H9 (cell line): ENCODE measurements at regions not wholly inside any gene's neighbourhood (a gene's known extent, or its start where the extent isn't known, plus 50 kb on each side); places are given as distances from the start of the nearest gene placed in this dataset.
A peak's percentile ranks its signal among the peaks of the same experiment; 100 is the strongest.

Experiments
- DNase-seq: peaks from one replicate; pipeline ENCODE4 v3.0.0-alpha.2; 2017
- H2AFZ ChIP-seq: one replicate; pipeline ENCODE4 v1.6.1; 2013; ENCODE audit warnings: mild to moderate bottlenecking, low read length, control low read depth, moderate library complexity
- H2AK5ac ChIP-seq: 2 replicates; pipeline ENCODE4 v1.6.1; 2013; ENCODE audit warnings: low read length, control low read depth, mixed read lengths; ENCODE audit not compliant: insufficient read length
- H2BK120ac ChIP-seq: one replicate; pipeline ENCODE4 v1.6.1; 2013; ENCODE audit warnings: low read depth, mild to moderate bottlenecking, low read length, control low read depth, inconsistent platforms; ENCODE audit not compliant: poor library complexity, severe bottlenecking
- H2BK12ac ChIP-seq: 2 replicates; pipeline ENCODE4 v1.6.1; 2013; ENCODE audit warnings: low read length, control low read depth, mixed read lengths, low read depth; ENCODE audit not compliant: insufficient read length
- H2BK15ac ChIP-seq: 2 replicates; pipeline ENCODE4 v1.6.1; 2013; ENCODE audit warnings: low read depth, low read length, control low read depth
- H2BK20ac ChIP-seq: one replicate; pipeline ENCODE4 v1.6.1; 2013; ENCODE audit warnings: low read depth, mild to moderate bottlenecking, low read length, control low read depth, inconsistent platforms; ENCODE audit not compliant: poor library complexity, severe bottlenecking
- H2BK5ac ChIP-seq: 2 replicates; pipeline ENCODE4 v1.6.1; 2013; ENCODE audit warnings: low read length, control low read depth, mixed read lengths; ENCODE audit not compliant: insufficient read length
- H3K14ac ChIP-seq: 2 replicates; pipeline ENCODE4 v1.6.1; 2013; ENCODE audit warnings: low read length, control low read depth; ENCODE audit not compliant: insufficient read depth
- H3K18ac ChIP-seq: 2 replicates; pipeline ENCODE4 v1.6.1; 2013; ENCODE audit warnings: low read depth, mild to moderate bottlenecking, mixed read lengths, low read length, control low read depth; ENCODE audit not compliant: insufficient read length
- H3K23ac ChIP-seq: 2 replicates; pipeline ENCODE4 v1.6.1; 2013; ENCODE audit warnings: low read length, control low read depth, mixed read lengths, low read depth; ENCODE audit not compliant: insufficient read length
- H3K23me2 ChIP-seq: 2 replicates; pipeline ENCODE4 v1.6.1; 2013; ENCODE audit warnings: low read depth, mild to moderate bottlenecking, mixed read lengths, low read length, control low read depth; ENCODE audit not compliant: insufficient read length, poor library complexity, severe bottlenecking
- H3K27ac ChIP-seq: 2 replicates; pipeline ENCODE4 v1.5.1; 2013; ENCODE audit warnings: low read length, control low read depth, mixed read lengths, low read depth; ENCODE audit not compliant: insufficient read length
- H3K27me3 ChIP-seq: 2 replicates; pipeline ENCODE4 v1.6.1; 2013; ENCODE audit warnings: low read length, control low read depth, inconsistent platforms; ENCODE audit not compliant: insufficient read depth
- H3K4ac ChIP-seq: 2 replicates; pipeline ENCODE4 v1.6.1; 2013; ENCODE audit warnings: low read depth, mild to moderate bottlenecking, control low read depth, inconsistent platforms, low read length, moderate library complexity
- H3K4me1 ChIP-seq: 2 replicates; pipeline ENCODE4 v1.6.1; 2013; ENCODE audit warnings: low read length, control low read depth, inconsistent platforms; ENCODE audit not compliant: insufficient read depth
- H3K4me2 ChIP-seq: 2 replicates; pipeline ENCODE4 v1.6.1; 2013; ENCODE audit warnings: low read length, control low read depth, mixed read lengths; ENCODE audit not compliant: insufficient read length, insufficient read depth
- H3K56ac ChIP-seq: 2 replicates; pipeline ENCODE4 v1.6.1; 2013; ENCODE audit warnings: low read depth, mild to moderate bottlenecking, mixed read lengths, low read length, control low read depth; ENCODE audit not compliant: insufficient read length
- H3K79me1 ChIP-seq: 2 replicates; pipeline ENCODE4 v1.6.1; 2013; ENCODE audit warnings: low read depth, mild to moderate bottlenecking, moderate library complexity, low read length, control low read depth, inconsistent platforms; ENCODE audit not compliant: insufficient read depth, poor library complexity, severe bottlenecking
- H3K79me2 ChIP-seq: 2 replicates; pipeline ENCODE4 v1.6.1; 2013; ENCODE audit warnings: low read length, control low read depth, inconsistent platforms; ENCODE audit not compliant: insufficient read depth
- H3K9ac ChIP-seq: 2 replicates; pipeline ENCODE4 v1.6.1; 2013; ENCODE audit warnings: low read length, control low read depth, mixed read lengths; ENCODE audit not compliant: insufficient read length; ENCODE audit errors: extremely low read depth
- H3K9me3 ChIP-seq: one replicate; pipeline ENCODE4 v1.6.1; 2013; ENCODE audit warnings: low read depth, low read length, inconsistent platforms; ENCODE audit not compliant: control insufficient read depth
- H3T11ph ChIP-seq: one replicate; pipeline ENCODE4 v1.6.1; 2013; ENCODE audit warnings: mild to moderate bottlenecking, low read length, control low read depth, inconsistent platforms
- H4K20me1 ChIP-seq: one replicate; pipeline ENCODE4 v1.6.1; 2013; ENCODE audit not compliant: control insufficient read depth, insufficient read length, insufficient read depth
- H4K5ac ChIP-seq: 2 replicates; pipeline ENCODE4 v1.6.1; 2013; ENCODE audit warnings: low read depth, mild to moderate bottlenecking, mixed read lengths, low read length, control low read depth; ENCODE audit not compliant: insufficient read length
- H4K8ac ChIP-seq: replicated peaks from 2 replicates; pipeline ENCODE4 v1.6.1; 2013; ENCODE audit warnings: low read length, control low read depth, mixed read lengths, low read depth; ENCODE audit not compliant: insufficient read length
- H4K91ac ChIP-seq: 2 replicates; pipeline ENCODE4 v1.6.1; 2013; ENCODE audit warnings: low read depth, mild to moderate bottlenecking, moderate library complexity, mixed read lengths, low read length, control low read depth; ENCODE audit not compliant: insufficient read length
- H3K27ac Mint-ChIP-seq, 3 experiments: 2 replicates in 2 of 3; 3 replicates in 1 of 3; pipeline ENCODE4 v1.8.0; 2020 to 2021; ENCODE audit warnings: mixed read lengths in 3 of 3, mild to moderate bottlenecking in 1 of 3, moderate library complexity in 1 of 3
- H3K27me3 Mint-ChIP-seq: 2 replicates; pipeline ENCODE4 v1.8.0; 2021; ENCODE audit warnings: low read depth, mild to moderate bottlenecking, moderate library complexity, mixed read lengths
- H3K36me3 Mint-ChIP-seq, 3 experiments: 2 replicates in 2 of 3; 3 replicates in 1 of 3; pipeline ENCODE4 v1.8.0; 2020 to 2021; ENCODE audit warnings: low read depth in 3 of 3, mixed read lengths in 3 of 3; ENCODE audit not compliant: insufficient read depth in 1 of 3
- H3K4me1 Mint-ChIP-seq, 2 experiments: 2 replicates each; pipeline ENCODE4 v1.8.0; 2020; ENCODE audit warnings: mixed read lengths in 2 of 2
- H3K4me3 Mint-ChIP-seq, 2 experiments: 2 replicates in 1 of 2; 3 replicates in 1 of 2; pipeline ENCODE4 v1.8.0; 2020 to 2021; ENCODE audit warnings: mild to moderate bottlenecking in 2 of 2, mixed read lengths in 2 of 2, moderate library complexity in 1 of 2
- H3K9me3 Mint-ChIP-seq, 2 experiments: 2 replicates in 1 of 2; 3 replicates in 1 of 2; pipeline ENCODE4 v1.8.0; 2020; ENCODE audit warnings: mild to moderate bottlenecking in 2 of 2, mixed read lengths in 2 of 2, moderate library complexity in 1 of 2
- WGBS: extraction: QIAGEN DNeasy Blood & Tissue Kit; methylation state at CpG from one replicate; pipeline ENCODE4 v1.1.7; 2013; ENCODE audit warnings: missing lambda C conversion rate, low lambda C conversion rate, mixed read lengths; ENCODE audit not compliant: insufficient read length; ENCODE audit errors: extremely low coverage; 5-methylcytosine and 5-hydroxymethylcytosine counted together
- TF ChIP-seq, protein P1 (sequence below): fragments of 200-600 bp; sonication (generic); conservative IDR thresholded peaks from 3 replicates; pipeline ENCODE4 v1.8.0; 2021; ENCODE audit warnings: antibody characterized with exemption, mild to moderate bottlenecking

DNA sequence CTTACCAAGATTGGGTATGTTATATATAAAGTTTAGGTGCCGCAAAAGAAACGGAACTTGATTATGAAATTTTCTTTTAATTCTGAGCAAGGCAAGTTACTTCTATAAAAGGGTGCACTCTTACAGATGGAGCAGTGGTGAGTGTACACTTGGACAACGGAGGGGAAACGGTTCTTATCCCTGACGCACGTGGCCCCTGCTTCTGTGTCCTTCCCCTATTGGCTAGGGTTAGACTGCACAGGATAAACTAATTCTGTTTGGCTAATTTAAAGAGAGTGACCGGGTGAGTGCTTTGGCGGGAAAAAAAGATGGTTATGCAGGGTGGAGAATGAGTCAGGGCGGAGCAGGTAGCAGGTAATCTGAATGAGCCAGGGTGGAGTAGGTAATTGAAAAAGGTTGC, 149.5 kb downstream of the GC start:
- no peak overlapping the region for H2BK12ac ChIP-seq
- H3K18ac ChIP-seq = no peak overlapping the region
- H3K27me3 ChIP-seq = no peaks in the 10 kb centered on the region
- H3K4me3 Mint-ChIP-seq = no peak overlapping the region
- WGBS = no CpG with 5 or more reads among the region's 9 CpGs
- peaks cover 10 to 15% (median 15%) of the 10 kb centered on the region in 3 experiments for H3K36me3 Mint-ChIP-seq
- TF ChIP-seq, protein P1, sequence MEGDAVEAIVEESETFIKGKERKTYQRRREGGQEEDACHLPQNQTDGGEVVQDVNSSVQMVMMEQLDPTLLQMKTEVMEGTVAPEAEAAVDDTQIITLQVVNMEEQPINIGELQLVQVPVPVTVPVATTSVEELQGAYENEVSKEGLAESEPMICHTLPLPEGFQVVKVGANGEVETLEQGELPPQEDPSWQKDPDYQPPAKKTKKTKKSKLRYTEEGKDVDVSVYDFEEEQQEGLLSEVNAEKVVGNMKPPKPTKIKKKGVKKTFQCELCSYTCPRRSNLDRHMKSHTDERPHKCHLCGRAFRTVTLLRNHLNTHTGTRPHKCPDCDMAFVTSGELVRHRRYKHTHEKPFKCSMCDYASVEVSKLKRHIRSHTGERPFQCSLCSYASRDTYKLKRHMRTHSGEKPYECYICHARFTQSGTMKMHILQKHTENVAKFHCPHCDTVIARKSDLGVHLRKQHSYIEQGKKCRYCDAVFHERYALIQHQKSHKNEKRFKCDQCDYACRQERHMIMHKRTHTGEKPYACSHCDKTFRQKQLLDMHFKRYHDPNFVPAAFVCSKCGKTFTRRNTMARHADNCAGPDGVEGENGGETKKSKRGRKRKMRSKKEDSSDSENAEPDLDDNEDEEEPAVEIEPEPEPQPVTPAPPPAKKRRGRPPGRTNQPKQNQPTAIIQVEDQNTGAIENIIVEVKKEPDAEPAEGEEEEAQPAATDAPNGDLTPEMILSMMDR = no peak
- no peaks in the 10 kb centered on the region for H3K9me3 ChIP-seq
- H3K56ac ChIP-seq = no peak overlapping the region
- H2BK20ac ChIP-seq = peak overlapping the region; percentile 45
- H4K20me1 ChIP-seq = no peaks in the 10 kb centered on the region
- no peak overlapping the region for H4K5ac ChIP-seq
- no peaks in the 10 kb centered on the region for H3K23me2 ChIP-seq
- no peak overlapping the region for H2BK15ac ChIP-seq
- H3K79me1 ChIP-seq = no peaks in the 10 kb centered on the region
- no peak overlapping the region for H2BK120ac ChIP-seq
- H3K9me3 Mint-ChIP-seq = peaks cover 14 to 17% of the 10 kb centered on the region in 2 experiments
- H3K27me3 Mint-ChIP-seq = no peaks in the 10 kb centered on the region; the same call in 1 of the 2 replicates
- no peak overlapping the region for H3T11ph ChIP-seq
- H3K14ac ChIP-seq = no peak overlapping the region
- H3K9ac ChIP-seq = no peak overlapping the region
- H2AFZ ChIP-seq = no peak overlapping the region
- H4K91ac ChIP-seq = no peak overlapping the region
- H3K4me1 Mint-ChIP-seq = peaks cover 13 to 15% of the 10 kb centered on the region in 2 experiments
- no peak overlapping the region for H2AK5ac ChIP-seq
- no peak for DNase-seq
- no peaks in the 10 kb centered on the region; the same call in 1 of the 2 replicates for H3K4me1 ChIP-seq
- no peaks in the 10 kb centered on the region for H3K79me2 ChIP-seq
- H3K4me2 ChIP-seq = no peak overlapping the region
- no peak overlapping the region for H3K4ac ChIP-seq
- H4K8ac ChIP-seq = no peak overlapping the region
- no peak overlapping the region for H3K23ac ChIP-seq
- H3K27ac Mint-ChIP-seq = peak overlapping the region in 2 of 3 experiments; percentile 3 to 8; a peak in 2 of 7 replicates
- H3K27ac ChIP-seq = no peak overlapping the region
- no peak overlapping the region for H2BK5ac ChIP-seq
